CD4-positive, alpha-beta T cell (primary cell): ENCODE measurements at regions not wholly inside any gene's neighbourhood (a gene's known extent, or its start where the extent isn't known, plus 50 kb on each side); places are given as distances from the start of the nearest gene placed in this dataset.
"Not testable (repeated sequence)": the region's sequence is repeated elsewhere in the genome, so short reads cannot be mapped to it uniquely, and the experiment has no call there.

Experiments
- ATAC-seq: fragments of 200-7000 bp; cut with Tn5 transposase; one replicate; pipeline ENCODE4 v1.10.0; 2022; ENCODE audit warnings: mild to moderate bottlenecking; ENCODE audit not compliant: poor library complexity
- CTCF ChIA-PET: fragments of 350-600 bp; sonication (Branson Sonifier 250); formaldehyde crosslinking; loops from one replicate; lab custom pipeline; 2021; ENCODE audit warnings: antibody characterized with exemption, inconsistent platforms; lab: Charles Lee
- POLR2A ChIA-PET: fragments of 350-600 bp; sonication (Branson Sonifier 250); formaldehyde crosslinking; loops from one replicate; lab custom pipeline; 2021; ENCODE audit warnings: antibody characterized with exemption, inconsistent platforms; lab: Charles Lee
- DNase-seq, 14 experiments: peaks; one replicate each; pipeline ENCODE4 v3.0.0-alpha.2; 2013 to 2020; ENCODE audit warnings: mixed read lengths in 2 of 14
- H3K27ac ChIP-seq, 2 donors: one replicate each; pipeline versions ENCODE4 v1.5.1 to v1.7.0; 2013; ENCODE audit warnings: low read length in 2 of 2, low read depth in 1 of 2, mild to moderate bottlenecking in 1 of 2
- H3K27me3 ChIP-seq, 2 experiments: 1 replicate in 1 of 2; 2 replicates in 1 of 2; pipeline versions ENCODE4 v1.6.1 to v1.7.0; 2013; ENCODE audit warnings: low read length in 2 of 2, control low read depth in 1 of 2, mild to moderate bottlenecking in 1 of 2, moderate library complexity in 1 of 2; ENCODE audit not compliant: insufficient read depth in 2 of 2, control insufficient read depth in 1 of 2
- H3K36me3 ChIP-seq: one replicate; pipeline ENCODE4 v1.6.1; 2013; ENCODE audit warnings: low read length, control low read depth; ENCODE audit not compliant: insufficient read depth
- H3K4me1 ChIP-seq: one replicate; pipeline ENCODE4 v1.6.1; 2013; ENCODE audit warnings: low read length, control low read depth; ENCODE audit not compliant: insufficient read depth
- H3K4me3 ChIP-seq: one replicate; pipeline ENCODE4 v1.5.1; 2013; ENCODE audit warnings: mild to moderate bottlenecking, low read length, moderate library complexity
- H3K9me3 ChIP-seq, 2 experiments: 1 replicate in 1 of 2; 2 replicates in 1 of 2; pipeline versions ENCODE4 v1.6.1 to v1.7.0; 2013; ENCODE audit warnings: low read length in 2 of 2, mild to moderate bottlenecking in 2 of 2, control low read depth in 1 of 2, moderate library complexity in 1 of 2; ENCODE audit not compliant: control insufficient read depth in 1 of 2, insufficient read depth in 1 of 2
- H3K27ac Mint-ChIP-seq: one replicate; pipeline ENCODE4 v1.8.0; 2020; ENCODE audit warnings: mixed read lengths
- H3K27me3 Mint-ChIP-seq: one replicate; pipeline ENCODE4 v1.8.0; 2021; ENCODE audit warnings: mixed read lengths
- H3K36me3 Mint-ChIP-seq: one replicate; pipeline ENCODE4 v1.8.0; 2021; ENCODE audit warnings: low read depth, mixed read lengths
- H3K4me1 Mint-ChIP-seq: one replicate; pipeline ENCODE4 v1.8.0; 2021; ENCODE audit warnings: low read depth, mixed read lengths
- H3K4me3 Mint-ChIP-seq: one replicate; pipeline ENCODE4 v1.8.0; 2020; ENCODE audit warnings: mild to moderate bottlenecking, mixed read lengths
- H3K9me3 Mint-ChIP-seq: one replicate; pipeline ENCODE4 v1.8.0; 2020; ENCODE audit warnings: mixed read lengths
- intact Hi-C, 2 experiments: fragments of 100-400 bp; cut with DNase I in 1 of 2; cut with micrococcal nuclease in 1 of 2; formaldehyde crosslinking; loops; one replicate each; pipeline versions ENCODE4 v1.15.1 to v1.9.0; 2023 to 2025; cut with DNase I, micrococcal nuclease
- TF ChIP-seq, protein P1 (sequence below): fragments of 200-600 bp; IDR thresholded peaks from one replicate; pipeline ENCODE4 v1.8.0; 2022; ENCODE audit warnings: antibody characterized with exemption, mild to moderate bottlenecking

DNA sequence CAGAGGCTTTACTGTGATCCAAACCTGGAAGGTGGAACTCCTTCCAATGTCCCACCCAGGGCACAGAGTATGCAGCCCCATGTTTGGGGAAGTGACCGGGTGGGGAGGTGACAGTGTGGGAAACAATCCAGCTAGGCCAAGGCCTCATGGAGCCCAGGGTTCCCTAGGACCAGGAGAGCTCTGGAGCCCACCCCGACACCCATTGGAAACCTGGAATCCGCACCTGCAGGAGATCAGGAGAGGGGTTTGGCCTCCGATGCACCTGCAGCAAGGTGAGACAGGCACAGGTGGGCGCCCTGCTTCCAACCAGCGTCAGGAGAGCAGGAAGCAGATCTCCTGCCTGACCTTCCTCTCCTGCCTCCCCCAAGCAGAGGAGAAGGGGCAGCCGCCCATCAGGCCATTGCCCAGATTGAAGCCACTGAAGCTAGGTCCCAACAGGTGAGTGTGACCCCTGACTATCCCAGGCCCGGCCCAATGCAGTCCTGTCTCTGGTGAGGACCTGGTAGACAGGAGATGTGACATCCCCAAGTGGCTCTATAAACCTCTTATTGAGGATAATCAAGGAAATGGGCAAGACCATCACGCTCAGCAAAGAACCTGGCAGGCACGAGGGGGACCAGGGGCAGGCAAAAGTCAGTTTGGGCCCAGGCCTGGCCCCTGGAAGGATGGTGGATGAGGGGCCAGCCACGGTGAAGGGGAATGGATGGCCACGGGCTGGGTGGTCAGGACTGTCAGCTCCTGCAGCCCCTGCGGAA, 53.1 kb upstream of the CSPG4 start:
- POLR2A ChIA-PET, H3K27me3 Mint-ChIP-seq, H3K4me3 ChIP-seq, H3K27me3 ChIP-seq, intact Hi-C loops, H3K4me1 Mint-ChIP-seq, H3K36me3 Mint-ChIP-seq, H3K27ac ChIP-seq, CTCF ChIA-PET, H3K9me3 Mint-ChIP-seq, H3K4me1 ChIP-seq, H3K9me3 ChIP-seq, DNase-seq, H3K36me3 ChIP-seq, ATAC-seq, H3K27ac Mint-ChIP-seq, H3K4me3 Mint-ChIP-seq: not testable (repeated sequence)

DNA sequence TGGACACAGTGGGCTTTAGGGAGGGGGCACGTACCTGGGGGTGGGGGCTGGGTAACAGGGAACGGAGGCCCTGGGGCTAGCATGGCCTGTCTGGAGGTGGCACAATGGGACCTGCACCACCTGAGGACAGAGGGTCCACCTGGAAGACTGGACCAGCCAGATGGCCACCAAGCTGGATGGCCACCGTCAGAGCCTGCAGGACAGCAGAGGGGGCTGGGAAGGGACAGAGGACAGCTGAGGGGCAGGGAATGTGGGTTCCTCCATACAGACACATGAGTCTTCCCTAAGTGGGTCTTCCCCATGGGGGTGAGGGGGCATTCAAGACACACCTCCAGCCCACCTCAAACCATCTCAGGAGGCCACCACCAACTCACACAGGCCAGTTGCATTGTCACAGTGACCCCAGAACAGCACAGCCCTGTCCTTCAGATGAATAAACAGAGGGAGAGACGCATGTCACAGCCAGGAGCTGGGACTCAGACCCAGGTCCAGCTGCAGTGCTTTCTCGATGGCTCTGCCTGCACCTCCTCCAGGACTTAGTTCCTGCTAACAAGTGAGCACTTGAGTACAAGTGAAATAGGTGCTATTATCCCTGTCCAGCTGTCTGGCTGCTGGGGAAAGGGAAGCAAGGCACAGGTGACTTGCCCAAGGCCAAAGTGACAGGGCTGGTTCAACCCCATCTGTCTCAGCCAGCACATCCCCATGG, 52.4 kb upstream of the CSPG4 start:
- H3K27ac ChIP-seq, intact Hi-C loops, H3K36me3 ChIP-seq, H3K27ac Mint-ChIP-seq, H3K4me1 ChIP-seq, H3K27me3 Mint-ChIP-seq, CTCF ChIA-PET, H3K9me3 Mint-ChIP-seq, ATAC-seq, H3K27me3 ChIP-seq, H3K4me3 Mint-ChIP-seq, H3K4me3 ChIP-seq, H3K36me3 Mint-ChIP-seq, POLR2A ChIA-PET, H3K4me1 Mint-ChIP-seq, DNase-seq, H3K9me3 ChIP-seq: not testable (repeated sequence)

DNA sequence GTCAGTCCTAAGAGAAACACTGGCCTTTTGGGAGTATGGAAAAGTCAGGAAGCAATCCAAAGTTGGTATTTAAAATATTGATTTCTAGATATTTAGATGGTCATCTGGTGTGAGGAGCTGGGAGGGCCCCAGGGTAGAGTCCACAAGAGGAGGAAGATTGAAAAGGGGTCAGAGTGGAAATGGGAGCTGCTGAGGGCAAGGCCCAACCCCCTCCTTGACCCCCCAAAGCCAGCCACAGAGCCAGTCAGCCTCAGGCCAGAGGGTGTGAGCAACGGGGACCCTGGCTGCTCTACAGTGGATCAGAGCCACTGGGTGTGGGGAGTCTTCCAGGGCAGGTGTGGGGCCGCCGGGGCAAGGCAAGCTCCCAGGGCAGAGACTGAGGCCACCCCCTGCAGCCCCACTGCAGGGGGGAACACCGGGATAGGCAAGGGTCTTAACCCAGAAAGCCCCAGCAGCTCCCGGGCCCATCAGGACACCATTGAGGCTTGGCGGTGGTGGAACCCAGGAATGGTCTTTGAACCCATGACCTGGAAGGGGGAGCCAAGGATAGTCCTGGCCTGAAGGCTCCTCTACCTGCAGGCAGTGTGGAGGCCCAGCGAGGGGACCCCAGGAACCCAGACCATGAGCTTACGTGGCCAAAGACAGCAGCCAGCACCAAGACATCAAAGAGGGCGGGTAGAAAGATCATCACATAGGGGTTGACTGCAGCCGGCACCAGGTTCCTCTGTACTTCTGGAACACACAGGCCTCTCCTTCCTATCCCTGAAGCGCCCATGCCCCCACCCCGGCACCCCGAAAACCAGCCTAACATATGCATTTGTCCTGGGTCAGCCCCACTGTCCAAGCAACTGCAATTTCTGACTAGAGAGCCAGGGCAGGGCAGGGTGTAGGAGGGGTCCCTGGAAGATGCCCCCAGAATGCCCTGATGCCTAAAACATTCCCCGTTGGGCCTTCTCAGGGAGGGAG, 51.3 kb upstream of the CSPG4 start:
- DNase-seq, H3K27me3 Mint-ChIP-seq, H3K27ac Mint-ChIP-seq, H3K4me3 Mint-ChIP-seq, H3K9me3 Mint-ChIP-seq, H3K4me1 Mint-ChIP-seq, CTCF ChIA-PET, H3K27ac ChIP-seq, POLR2A ChIA-PET, H3K27me3 ChIP-seq, ATAC-seq, H3K9me3 ChIP-seq, H3K4me3 ChIP-seq, H3K36me3 ChIP-seq, H3K4me1 ChIP-seq, H3K36me3 Mint-ChIP-seq, intact Hi-C loops: not testable (repeated sequence)

DNA sequence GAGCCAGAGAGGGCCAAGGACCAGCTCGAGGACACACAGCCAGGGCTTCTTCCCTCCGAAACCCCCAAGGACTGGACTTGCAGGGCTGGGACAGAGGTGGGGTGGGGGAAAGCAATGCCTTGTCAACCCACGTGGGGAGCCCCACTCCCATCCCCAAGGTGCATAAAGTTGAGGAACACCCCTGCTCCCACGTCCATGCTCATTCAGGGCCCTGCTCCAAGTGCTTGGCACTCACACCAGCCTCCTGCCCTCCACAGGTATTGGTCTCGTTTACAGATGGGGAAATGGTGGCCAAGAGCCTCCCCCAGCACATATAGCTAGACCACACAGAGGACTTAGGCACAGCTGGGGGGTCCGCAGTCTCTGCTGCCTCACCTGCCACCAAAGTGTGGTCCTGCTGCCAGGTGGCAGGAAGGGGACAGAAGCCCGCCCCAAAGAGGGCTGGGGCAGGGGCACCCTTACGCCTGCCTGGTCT, 50.5 kb upstream of the CSPG4 start:
- Histone ChIP-seq H3K27ac (no peak overlapping the region), H3K9me3 (no peaks in the 10 kb centered on the region), H3K27me3 (no peaks in the 10 kb centered on the region), H3K4me3 (no peak overlapping the region), H3K36me3 (no peaks in the 10 kb centered on the region), H3K4me1 (peaks cover 10% of the 10 kb centered on the region)
- no peak overlapping the region for H3K27ac Mint-ChIP-seq
- no peaks in the 10 kb centered on the region for H3K36me3 Mint-ChIP-seq
- H3K4me1 Mint-ChIP-seq = peaks cover 13% of the 10 kb centered on the region
- H3K27me3 Mint-ChIP-seq = no peaks in the 10 kb centered on the region
- ChIA-PET POLR2A (no interaction called here), CTCF (no interaction called here)
- TF ChIP-seq, protein P1, sequence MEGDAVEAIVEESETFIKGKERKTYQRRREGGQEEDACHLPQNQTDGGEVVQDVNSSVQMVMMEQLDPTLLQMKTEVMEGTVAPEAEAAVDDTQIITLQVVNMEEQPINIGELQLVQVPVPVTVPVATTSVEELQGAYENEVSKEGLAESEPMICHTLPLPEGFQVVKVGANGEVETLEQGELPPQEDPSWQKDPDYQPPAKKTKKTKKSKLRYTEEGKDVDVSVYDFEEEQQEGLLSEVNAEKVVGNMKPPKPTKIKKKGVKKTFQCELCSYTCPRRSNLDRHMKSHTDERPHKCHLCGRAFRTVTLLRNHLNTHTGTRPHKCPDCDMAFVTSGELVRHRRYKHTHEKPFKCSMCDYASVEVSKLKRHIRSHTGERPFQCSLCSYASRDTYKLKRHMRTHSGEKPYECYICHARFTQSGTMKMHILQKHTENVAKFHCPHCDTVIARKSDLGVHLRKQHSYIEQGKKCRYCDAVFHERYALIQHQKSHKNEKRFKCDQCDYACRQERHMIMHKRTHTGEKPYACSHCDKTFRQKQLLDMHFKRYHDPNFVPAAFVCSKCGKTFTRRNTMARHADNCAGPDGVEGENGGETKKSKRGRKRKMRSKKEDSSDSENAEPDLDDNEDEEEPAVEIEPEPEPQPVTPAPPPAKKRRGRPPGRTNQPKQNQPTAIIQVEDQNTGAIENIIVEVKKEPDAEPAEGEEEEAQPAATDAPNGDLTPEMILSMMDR = no peak
- intact Hi-C loops = no loop called here
- H3K9me3 Mint-ChIP-seq = no peaks in the 10 kb centered on the region
- DNase-seq (no peak), ATAC-seq (no peak)
- no peak overlapping the region for H3K4me3 Mint-ChIP-seq
